GM19452 (cell line): ENCODE measurements at regions not wholly inside any gene's neighbourhood (a gene's known extent, or its start where the extent isn't known, plus 50 kb on each side); places are given as distances from the start of the nearest gene placed in this dataset.
"Not testable (repeated sequence)": the region's sequence is repeated elsewhere in the genome, so short reads cannot be mapped to it uniquely, and the experiment has no call there.

ENCODE experiments used
- ATAC-seq: cut with Tn5 transposase; IDR thresholded peaks from one replicate; pipeline ENCODE4 v1.9.1; 2021; ENCODE audit not compliant: unreplicated experiment

GRCh38 chr3:195974281-195974680 is 65.9 kb upstream of the TNK2 start:
- not testable (repeated sequence) for ATAC-seq

- ATAC-seq, result not testable (repeated sequence)
These were observed 62.5 kb upstream of the TNK2 start for GRCh38 chr3:195970873-195971272.

GRCh38 chr3:195969838-195970776 is 61.8 kb upstream of the TNK2 start:
- not testable (repeated sequence) for ATAC-seq

GRCh38 chr3:195969341-195969740 is 61.0 kb upstream of the TNK2 start:
- not testable (repeated sequence) for ATAC-seq

- not testable (repeated sequence) for ATAC-seq
These were observed 59.8 kb upstream of the TNK2 start for GRCh38 chr3:195968104-195968503.

- not testable (repeated sequence) for ATAC-seq
These were observed 59.0 kb upstream of the TNK2 start for GRCh38 chr3:195967387-195967720.

GRCh38 chr3:195966563-195967386 is 58.4 kb upstream of the TNK2 start:
- ATAC-seq, result not testable (repeated sequence)

GRCh38 chr3:195965217-195965616 is 56.9 kb upstream of the TNK2 start:
- not testable (repeated sequence) for ATAC-seq

- ATAC-seq, result not testable (repeated sequence)
These were observed 56.2 kb upstream of the TNK2 start for GRCh38 chr3:195964318-195965107.

- ATAC-seq, result not testable (repeated sequence)
These were observed 53.9 kb upstream of the TNK2 start for GRCh38 chr3:195962222-195962621.

GRCh38 chr3:195960971-195961775 is 52.8 kb upstream of the TNK2 start:
- not testable (repeated sequence) for ATAC-seq

GRCh38 chr3:195960164-195960563 is 51.8 kb upstream of the TNK2 start:
- ATAC-seq, result not testable (repeated sequence)

- ATAC-seq, result not testable (repeated sequence)
These were observed 51.2 kb upstream of the TNK2 start for GRCh38 chr3:195959367-195960157.

GRCh38 chr3:195958736-195959135 is 50.4 kb upstream of the TNK2 start:
- not testable (repeated sequence) for ATAC-seq
